Non-pigmented ciliary epithelial cell (primary cell): ENCODE measurements at regions not wholly inside any gene's neighbourhood (a gene's known extent, or its start where the extent isn't known, plus 50 kb on each side); places are given as distances from the start of the nearest gene placed in this dataset.
A peak's percentile ranks its signal among the peaks of the same experiment; 100 is the strongest.
"Not testable (repeated sequence)": the region's sequence is repeated elsewhere in the genome, so short reads cannot be mapped to it uniquely, and the experiment has no call there.

Source experiments
- DNase-seq: peaks from one replicate; pipeline ENCODE4 v3.0.0-alpha.2; 2010; ENCODE audit warnings: low read depth

GRCh38 chr9:26163931-26164330 is 485.7 kb upstream of the TUSC1 start:
- DNase-seq = peak; percentile 35

DNA sequence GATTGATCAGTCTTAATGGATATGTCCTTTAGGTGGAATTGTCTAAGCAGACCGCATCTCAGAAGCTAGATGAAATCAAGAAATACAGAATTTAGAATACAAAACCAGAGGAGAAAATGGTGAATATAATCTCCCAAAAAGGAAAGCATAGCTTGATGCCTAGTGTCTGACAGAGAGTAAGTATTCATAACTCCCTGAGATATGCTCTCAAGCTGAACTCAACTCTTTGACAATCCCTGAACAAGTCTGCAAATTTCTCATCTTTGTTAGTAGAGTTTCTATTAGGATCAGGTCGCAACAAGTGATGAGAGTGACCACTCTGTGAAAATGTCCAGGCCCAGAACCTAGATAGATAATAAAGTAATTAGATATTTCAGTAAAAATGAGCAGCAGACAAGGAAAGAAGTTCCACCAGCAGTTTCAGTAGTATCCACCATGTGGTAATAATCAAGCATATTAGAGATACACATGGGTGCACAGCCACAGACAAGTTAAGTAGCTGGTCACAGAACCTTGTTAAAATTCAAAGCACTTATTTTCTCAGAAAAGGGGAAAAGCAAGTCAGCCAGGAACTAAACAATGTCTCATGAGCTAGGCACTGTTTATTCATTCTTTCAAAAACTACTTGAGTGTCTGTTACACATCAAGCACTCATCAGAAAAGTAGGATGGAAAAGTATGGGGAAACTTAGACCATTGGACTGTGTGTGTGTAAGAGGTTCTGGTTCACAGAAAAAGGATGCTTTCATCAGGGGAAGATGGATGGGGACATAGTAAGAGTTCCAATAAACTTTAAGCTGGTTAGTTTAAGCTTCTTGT is 481.5 kb upstream of the TUSC1 start:
- DNase-seq = no peak

DNA sequence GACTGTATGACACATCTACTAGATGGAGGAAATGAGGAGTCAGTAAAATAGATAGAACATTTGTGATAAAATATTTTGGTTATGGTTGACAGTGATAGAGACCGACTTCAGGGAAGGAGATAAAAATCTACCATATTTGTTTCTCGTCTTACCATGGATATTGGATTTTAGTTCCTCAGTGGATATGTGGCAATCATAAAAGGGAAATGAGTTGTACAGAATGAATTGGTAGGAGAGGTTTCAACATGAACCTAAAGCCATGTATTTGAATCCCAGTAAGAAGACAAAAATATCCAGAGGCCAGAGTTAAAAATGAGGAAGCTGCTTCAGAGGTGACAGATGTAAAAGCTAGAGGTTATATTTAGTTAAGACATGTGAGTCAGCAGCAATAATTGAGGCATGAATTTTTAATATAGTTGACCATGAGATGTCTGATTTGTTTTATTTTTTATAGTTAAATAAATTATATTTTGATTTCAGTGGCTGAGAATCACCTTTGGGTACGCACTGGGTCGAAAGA is 480.4 kb upstream of the TUSC1 start:
- no peak for DNase-seq

DNA sequence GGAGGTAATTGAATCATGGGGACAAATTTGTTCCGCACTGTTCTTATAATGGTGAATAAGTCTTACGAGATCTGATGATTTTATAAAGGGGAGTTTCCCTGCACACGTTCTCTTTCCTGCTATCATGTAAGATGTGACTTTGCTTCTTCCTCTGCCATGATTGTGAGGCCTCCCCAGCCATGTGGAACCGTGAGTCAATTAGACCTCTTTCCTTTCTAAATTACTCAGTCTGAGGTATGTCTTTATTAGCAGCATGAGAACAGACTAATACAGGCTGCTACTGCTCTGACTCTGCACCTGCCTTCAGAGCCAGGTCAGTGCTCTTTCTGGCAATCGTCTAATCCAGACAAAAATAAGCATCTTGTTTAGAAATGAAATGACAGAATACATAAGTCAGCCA is 479.2 kb upstream of the TUSC1 start:
- no peak for DNase-seq

DNA sequence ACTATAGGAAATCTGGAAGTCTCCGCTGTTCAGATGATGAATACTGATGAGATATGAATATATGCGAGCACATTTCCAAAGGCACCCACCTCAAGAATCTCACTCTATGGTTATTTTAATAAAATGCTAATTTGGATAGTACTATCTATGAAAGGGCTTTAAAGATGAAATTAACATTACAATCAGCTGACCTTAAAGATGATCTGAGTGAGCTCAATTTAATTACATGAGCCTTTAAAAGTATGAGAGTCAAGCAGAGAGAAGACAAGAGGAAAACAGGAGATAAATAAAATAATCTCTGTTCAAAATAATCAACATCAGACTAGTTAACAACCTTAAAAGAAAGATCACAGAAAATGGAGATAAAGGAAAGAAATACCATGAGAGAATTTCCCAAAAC is 474.1 kb upstream of the TUSC1 start:
- DNase-seq = no peak

DNA sequence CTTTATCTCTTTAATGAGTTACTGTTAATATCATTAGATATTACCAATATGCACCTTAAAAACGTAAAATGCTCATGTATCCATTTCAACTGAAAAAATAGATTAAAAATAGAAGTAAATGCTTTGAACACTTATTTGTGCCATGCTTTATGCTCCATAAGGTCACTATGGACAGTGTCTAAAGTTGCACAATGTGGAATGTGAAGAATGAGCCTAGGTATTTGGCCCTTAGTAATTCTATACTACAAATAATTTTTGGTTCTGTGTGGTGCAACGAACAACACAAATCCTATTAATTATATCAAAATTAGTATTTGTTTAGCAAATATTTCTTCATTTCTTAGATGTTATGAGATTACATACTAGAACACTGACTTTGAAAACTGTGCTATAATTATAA is 469.9 kb upstream of the TUSC1 start:
- no peak for DNase-seq

DNA sequence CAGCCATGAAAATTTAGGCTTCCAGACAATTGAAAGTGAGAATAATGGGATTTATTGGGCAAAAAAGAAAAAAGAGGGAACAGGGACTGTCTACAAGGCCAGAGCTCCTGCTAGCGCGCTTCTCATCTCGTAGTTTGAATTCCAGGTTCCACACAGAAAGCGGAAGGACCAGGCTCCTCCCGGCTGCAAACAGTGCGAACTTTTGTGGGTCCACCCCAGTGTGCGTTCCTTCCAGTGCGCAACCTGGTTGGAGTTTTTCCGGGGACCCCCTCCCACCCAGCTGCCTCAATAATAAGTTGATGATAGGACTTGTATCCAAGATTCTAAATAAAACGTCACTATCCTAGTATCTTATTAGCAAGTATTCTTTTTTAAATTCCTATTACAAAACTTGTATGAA is 467.7 kb upstream of the TUSC1 start:
- no peak for DNase-seq

DNA sequence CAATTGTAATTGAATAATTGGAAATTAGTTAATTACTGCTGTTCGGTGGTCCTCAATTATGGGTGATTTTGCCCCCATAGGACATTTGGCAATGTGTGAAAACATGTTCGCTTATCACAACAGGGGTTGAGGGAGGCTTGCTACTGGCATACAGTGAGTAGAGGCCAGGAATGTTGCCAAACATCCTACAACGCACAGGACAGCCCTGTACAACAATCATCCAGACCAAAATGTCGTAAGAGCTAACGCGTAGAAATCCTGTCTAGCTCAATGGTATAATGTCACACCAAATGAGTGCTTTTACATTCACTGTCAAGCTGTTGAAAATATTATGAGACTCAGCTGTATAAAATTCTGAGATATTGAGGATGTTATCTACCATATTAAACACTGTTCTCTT is 464.4 kb upstream of the TUSC1 start:
- no peak for DNase-seq

GRCh38 chr9:26142201-26142600 is 464.0 kb upstream of the TUSC1 start:
- DNase-seq = no peak

GRCh38 chr9:26133537-26133936 is 455.3 kb upstream of the TUSC1 start:
- DNase-seq = no peak

DNA sequence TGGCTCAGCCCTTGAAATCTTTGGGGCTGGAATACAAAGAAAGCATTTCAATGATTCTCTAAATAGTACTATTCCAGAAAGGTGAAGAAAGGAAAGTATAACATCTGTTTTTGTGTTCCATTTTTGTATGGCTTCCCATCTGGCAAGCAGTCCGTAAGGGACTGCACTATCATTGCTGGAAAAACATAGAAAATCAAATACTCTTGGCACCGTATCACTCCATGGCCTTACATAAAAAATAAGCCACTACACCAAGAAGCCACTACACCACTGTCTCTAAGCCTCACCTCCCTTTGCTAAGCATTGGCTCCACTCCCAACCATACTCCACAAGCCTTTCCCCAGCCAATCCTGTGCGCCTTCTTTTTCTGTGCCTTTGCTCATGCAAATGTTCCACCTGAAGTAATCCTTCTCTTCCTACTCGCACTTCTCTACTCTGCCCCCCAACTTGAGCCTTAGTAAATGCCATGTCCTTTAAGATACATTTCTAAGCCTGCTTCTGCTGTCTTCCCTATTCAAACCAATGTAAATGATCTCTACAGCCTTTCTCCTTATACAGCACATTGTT is 454.6 kb upstream of the TUSC1 start:
- no peak for DNase-seq

DNA sequence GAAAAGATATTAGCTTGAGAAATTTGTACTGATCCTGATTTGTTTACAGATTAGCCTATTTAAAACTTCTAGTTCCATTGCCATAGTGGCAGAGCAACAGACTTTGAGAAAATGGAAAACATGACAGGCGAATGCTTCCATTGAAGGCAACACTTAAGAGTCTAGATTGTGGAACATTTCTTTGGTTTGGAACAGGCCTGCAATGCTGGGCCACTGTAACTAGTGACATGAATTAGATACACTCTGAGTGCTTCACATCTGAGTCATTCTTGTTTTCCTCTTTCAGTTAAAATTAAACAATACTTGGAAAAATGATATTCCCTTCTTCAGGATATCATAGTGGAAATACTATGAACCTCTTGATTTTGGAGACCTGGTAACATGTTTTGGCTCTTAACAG is 453.6 kb upstream of the TUSC1 start:
- peak; percentile 14 for DNase-seq

- DNase-seq = no peak
Measured at GRCh38 chr9:26129217-26129616, 451.0 kb upstream of the TUSC1 start.

- DNase-seq = no peak
Measured at GRCh38 chr9:26125693-26126092, 447.4 kb upstream of the TUSC1 start.

DNA sequence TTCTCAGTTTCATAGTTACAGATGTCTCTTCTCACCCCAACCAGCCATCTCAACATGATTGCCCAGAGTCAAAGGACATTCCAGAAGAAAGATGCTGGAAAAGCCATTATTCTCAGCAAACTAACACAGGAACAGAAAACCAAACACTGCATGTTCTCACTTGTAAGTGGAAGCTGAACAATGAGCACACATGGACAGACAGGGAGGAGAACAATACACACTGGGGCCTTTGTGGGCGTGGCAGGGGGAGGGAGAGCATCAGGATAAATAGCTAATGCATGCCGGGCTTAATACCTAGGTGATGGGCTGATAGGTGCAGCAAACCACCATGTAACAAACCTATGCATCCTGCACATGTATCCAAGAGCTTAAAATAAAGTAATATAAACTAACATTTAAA is 437.8 kb upstream of the TUSC1 start:
- not testable (repeated sequence) for DNase-seq

GRCh38 chr9:26112724-26113123 is 434.5 kb upstream of the TUSC1 start:
- DNase-seq = peak; percentile 6

DNA sequence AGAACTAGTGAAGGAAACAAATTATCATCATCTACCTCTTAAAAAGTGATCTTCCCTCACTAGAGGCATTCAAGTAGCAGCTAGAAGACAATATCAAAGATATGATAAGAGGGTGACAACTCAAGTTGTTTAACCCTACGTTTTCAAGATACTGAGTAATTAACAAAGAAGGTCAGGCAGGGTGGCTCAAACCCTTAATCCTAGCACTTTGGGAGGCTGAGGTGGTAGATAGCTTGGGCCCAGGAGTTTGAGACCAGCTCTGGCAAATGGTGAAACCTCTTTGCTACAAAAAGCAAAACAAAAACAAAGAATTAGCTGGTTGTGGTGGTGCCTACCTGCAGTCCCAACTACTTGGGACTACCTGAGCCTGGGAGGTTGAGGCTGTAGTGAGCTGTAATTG is 408.2 kb upstream of the TUSC1 start:
- DNase-seq = no peak

DNA sequence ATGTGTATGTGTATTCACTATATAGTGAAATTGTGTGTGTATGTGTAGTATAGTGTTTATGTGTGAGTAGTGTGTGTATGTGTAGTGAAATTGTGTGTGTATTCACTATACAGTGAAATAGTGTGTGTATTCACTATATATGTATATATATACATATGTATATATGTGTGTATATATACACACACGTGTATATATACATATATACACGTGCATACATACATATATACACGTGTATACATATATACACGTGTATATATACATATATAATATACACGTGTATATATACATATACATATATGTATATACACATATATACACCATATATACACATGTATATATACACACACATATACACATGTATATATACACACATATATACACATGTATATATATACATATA is 403.6 kb upstream of the TUSC1 start:
- DNase-seq = no peak

DNA sequence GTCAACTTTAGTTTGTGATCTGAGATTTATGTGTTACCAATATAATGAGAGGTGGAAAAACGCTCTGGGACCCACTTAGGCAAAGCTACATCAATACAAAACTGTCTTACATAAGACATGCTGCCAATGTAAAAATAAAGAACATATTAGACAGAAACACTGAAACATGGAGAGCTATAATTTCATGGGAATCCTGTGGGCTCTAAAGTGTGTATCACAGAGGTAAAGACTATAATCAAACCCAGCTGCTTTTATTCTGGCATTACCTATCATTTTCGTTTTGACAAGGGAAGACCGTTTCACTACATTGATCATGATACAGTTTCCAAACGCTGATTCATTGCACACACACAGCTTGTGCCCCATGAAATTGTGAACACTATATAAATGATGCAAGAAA is 400.5 kb upstream of the TUSC1 start:
- no peak for DNase-seq

GRCh38 chr9:26077860-26078259 is 399.6 kb upstream of the TUSC1 start:
- DNase-seq = no peak

DNA sequence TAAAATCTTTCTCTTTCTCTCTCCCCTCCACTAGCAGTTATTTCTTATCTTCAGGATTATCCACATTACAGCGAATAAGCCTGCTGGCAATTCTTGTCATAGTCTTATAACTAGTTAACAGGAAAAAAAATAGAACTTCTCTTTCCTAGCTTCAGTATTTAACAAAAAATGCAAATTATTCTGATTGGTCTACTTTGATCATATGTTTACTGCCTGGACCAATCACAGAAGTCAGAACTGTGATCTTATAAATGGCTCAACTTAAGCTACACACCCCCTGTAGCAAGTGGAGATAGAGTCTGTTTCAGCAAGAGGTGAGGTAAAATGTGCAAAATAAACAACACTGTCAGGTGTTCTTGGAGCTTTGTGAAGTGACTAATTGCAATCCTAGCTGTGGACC is 389.4 kb upstream of the TUSC1 start:
- DNase-seq = no peak

DNA sequence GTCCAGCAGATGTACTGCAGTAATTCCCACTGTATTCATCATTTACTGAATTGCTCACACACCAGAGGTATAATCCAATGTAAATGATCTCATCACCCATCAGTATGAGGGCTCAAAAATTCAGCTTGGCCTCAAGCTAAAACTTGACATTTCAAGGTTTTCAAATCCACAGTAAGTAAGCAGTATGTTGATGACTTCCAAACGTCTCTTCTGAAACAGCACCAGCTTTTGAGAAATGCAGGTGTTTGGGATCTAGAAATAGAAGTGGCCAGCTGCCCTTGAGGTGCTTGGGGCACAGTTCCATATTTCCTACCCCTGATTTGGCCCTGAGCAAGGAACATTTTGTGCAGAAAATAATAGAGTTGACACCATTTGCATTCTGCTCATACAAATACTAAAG is 388.0 kb upstream of the TUSC1 start:
- DNase-seq = no peak

- no peak for DNase-seq
Measured at GRCh38 chr9:26061948-26062575, 383.8 kb upstream of the TUSC1 start.
